ENCODE measurements at regions not wholly inside any gene's neighbourhood (a gene's known extent, or its start where the extent isn't known, plus 50 kb on each side); places are given as distances from the start of the nearest gene placed in this dataset.

DNA sequence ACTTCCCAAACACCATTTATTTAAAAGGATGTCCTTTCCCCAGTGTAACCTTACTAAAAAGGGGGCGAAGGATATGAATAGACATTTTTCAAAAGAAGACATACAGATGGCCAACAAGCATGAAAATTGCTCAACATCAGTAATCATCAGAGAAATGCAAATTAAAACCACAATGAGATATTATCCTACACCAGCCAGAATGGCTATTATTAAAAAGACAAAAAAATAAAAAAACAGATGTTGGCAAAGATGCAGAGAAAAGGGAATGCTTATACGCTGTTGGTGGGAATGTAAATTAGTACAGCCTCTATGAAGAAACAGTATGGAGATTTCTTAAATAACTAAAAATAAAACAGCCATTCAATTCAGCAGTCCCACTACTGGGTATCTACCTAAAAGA is 142.3 kb upstream of the NT5C1B start:
- no peaks in the 10 kb centered on the region for H3K36me3 ChIP-seq (ENCODE audit: control insufficient read depth, insufficient read depth, low read length)
- TF ChIP-seq CTCF (IDR thresholded peaks at IDR 0.05; ENCODE audit: insufficient read depth, low read length, severe bottlenecking): no peak
- FAIRE-seq (no peak), DNase-seq (ENCODE audit: low read depth) (no peak)
- H3K4me3 ChIP-seq (ENCODE audit: low read depth, low read length): no peak overlapping the region
- H3K27me3 ChIP-seq (ENCODE audit: control insufficient read depth, insufficient read depth, low read length): no peaks in the 10 kb centered on the region

DNA sequence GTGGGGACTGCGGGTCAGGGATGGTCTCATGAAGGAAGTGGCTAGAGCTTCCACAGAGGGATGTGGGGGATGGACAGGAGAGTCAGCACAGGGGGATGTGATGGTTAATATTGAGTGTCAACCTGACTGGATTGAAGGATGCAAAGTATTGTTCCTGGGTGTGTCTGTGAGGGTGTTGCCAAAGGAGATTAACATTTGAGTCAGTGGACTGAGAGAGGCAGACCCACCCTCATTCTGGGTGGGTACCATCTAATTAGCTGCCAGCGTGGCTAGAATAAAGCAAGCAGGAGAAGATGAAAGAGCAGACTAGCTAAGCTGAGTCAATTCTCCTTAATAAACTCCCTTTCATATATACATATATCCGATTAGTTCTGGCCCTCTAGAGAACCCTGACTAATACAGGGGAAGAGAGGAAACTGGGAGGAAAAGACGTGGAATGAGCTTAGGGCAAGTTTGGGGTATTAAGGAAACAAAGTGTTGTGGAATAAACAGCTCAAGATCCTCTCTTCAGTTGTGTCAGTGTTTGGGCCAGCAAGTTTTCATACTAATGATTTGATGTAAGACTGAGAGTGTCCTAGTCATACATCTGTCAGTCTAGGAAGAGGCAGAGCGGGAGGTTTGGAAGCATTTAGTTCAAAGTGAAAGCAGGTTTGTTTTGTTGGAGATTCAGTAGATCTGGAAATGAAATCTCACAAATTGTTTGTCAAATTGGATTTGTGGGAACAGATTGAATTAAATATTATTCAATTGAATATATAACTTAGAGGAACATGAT is 135.2 kb upstream of the NT5C1B start:
- DNase-seq (ENCODE audit: low read depth) (no peak), FAIRE-seq (no peak)
- Histone ChIP-seq H3K4me3 (ENCODE audit: low read depth, low read length) (no peak overlapping the region), H3K27me3 (ENCODE audit: control insufficient read depth, insufficient read depth, low read length) (no peaks in the 10 kb centered on the region), H3K36me3 (ENCODE audit: control insufficient read depth, insufficient read depth, low read length) (no peaks in the 10 kb centered on the region)
- no peak for TF ChIP-seq CTCF (IDR thresholded peaks at IDR 0.05; ENCODE audit: insufficient read depth, low read length, severe bottlenecking)

GRCh38 chr2:18723219-18723618 is 133.8 kb upstream of the NT5C1B start:
- FAIRE-seq (no peak), DNase-seq (ENCODE audit: low read depth) (no peak)
- H3K4me3 ChIP-seq (ENCODE audit: low read depth, low read length): no peak overlapping the region
- TF ChIP-seq CTCF (IDR thresholded peaks at IDR 0.05; ENCODE audit: insufficient read depth, low read length, severe bottlenecking): no peak
- H3K27me3 ChIP-seq (ENCODE audit: control insufficient read depth, insufficient read depth, low read length): no peaks in the 10 kb centered on the region
- no peaks in the 10 kb centered on the region for H3K36me3 ChIP-seq (ENCODE audit: control insufficient read depth, insufficient read depth, low read length)

DNA sequence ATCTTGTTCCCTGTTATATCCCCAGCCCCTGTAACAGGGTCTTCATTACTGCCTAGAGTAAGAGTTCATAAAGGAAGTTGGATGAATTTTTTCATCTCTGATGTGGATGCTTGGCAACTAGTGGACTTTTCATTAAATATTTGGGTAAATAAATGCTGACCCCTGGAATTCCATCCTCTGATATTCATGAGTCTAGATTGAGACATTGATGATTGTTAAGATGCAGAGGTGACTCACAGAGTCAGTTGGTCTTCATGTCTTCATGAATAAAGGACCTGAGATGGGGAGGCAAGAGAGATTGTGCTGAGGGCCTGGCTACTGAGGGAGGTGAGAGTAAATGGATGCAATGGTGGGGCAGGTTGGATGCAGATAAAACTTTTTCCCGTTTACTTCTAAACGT is 132.7 kb upstream of the NT5C1B start:
- H3K4me3 ChIP-seq (ENCODE audit: low read depth, low read length): no peak overlapping the region
- no peaks in the 10 kb centered on the region for H3K36me3 ChIP-seq (ENCODE audit: control insufficient read depth, insufficient read depth, low read length)
- TF ChIP-seq CTCF (IDR thresholded peaks at IDR 0.05; ENCODE audit: insufficient read depth, low read length, severe bottlenecking): no peak
- FAIRE-seq: no peak
- DNase-seq (ENCODE audit: low read depth): no peak
- H3K27me3 ChIP-seq (ENCODE audit: control insufficient read depth, insufficient read depth, low read length): no peaks in the 10 kb centered on the region

- no peak for TF ChIP-seq CTCF (IDR thresholded peaks at IDR 0.05; ENCODE audit: insufficient read depth, low read length, severe bottlenecking)
- peak; percentile 8 for DNase-seq (ENCODE audit: low read depth)
- no peaks in the 10 kb centered on the region for H3K27me3 ChIP-seq (ENCODE audit: control insufficient read depth, insufficient read depth, low read length)
- no peak overlapping the region for H3K4me3 ChIP-seq (ENCODE audit: low read depth, low read length)
- no peaks in the 10 kb centered on the region for H3K36me3 ChIP-seq (ENCODE audit: control insufficient read depth, insufficient read depth, low read length)
- FAIRE-seq: no peak
Measured at GRCh38 chr2:18721038-18721922, 131.9 kb upstream of the NT5C1B start.
